T-helper 2 cell (primary cell): ENCODE measurements at regions not wholly inside any gene's neighbourhood (a gene's known extent, or its start where the extent isn't known, plus 50 kb on each side); places are given as distances from the start of the nearest gene placed in this dataset.
"Not testable (repeated sequence)": the region's sequence is repeated elsewhere in the genome, so short reads cannot be mapped to it uniquely, and the experiment has no call there.

ENCODE experiments used
- DNase-seq, 5 experiments: peaks; one replicate each; pipeline versions ENCODE4 v3.0.0 to v3.0.0-alpha.2; 2012 to 2022

- DNase-seq = no peak
These were observed 121.0 kb upstream of the KYNU start for GRCh38 chr2:142756430-142756829.

DNA sequence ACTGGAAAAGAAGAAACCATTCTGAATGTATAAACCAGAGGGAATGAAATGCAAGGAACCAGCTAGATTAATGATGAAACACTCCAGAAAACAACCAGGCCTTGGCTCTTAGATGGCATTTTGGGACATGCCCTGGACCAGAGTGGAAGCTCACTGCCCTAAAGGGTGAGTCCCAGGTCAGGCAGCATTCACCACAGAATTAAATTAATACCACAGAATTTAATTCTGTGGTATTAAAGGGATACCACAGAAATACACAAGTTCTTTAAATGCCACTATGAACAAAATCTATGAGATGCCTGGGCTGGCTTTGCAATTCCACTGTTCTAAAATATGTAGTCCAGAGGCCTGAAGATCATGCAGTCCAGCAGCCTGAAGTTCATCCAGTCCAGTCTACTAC lies 122.3 kb upstream of the KYNU start:
- DNase-seq = no peak

- no peak for DNase-seq
These were observed 123.3 kb upstream of the KYNU start for GRCh38 chr2:142754182-142754581.

GRCh38 chr2:142750858-142751257 lies 126.6 kb upstream of the KYNU start:
- DNase-seq = no peak

DNA sequence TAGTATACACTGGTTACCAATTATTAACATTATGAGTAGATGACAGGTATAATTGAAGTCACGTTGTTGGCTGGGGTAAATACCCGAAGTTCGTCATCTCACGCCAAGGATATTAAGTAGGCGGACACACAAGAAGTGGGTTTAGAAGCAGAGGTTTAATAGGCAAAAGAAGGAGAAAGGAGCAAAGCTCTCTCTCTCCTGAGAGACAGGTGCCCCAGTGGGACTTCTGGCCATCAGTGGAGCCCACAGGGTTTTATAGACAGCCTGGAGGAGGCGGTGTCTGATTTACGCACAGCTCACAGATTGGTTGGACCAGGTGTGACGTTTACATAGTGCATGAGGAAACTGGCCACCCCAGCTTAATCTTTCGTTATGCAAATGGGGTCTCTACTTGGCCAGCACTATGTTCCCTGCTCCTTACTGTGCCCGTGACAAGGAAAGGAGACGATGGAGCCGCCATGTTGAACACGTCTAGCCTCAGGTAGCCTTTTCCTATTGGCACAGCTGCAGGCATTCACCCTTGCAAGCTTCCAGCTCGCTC lies 128.8 kb upstream of the KYNU start:
- DNase-seq = no peak

DNA sequence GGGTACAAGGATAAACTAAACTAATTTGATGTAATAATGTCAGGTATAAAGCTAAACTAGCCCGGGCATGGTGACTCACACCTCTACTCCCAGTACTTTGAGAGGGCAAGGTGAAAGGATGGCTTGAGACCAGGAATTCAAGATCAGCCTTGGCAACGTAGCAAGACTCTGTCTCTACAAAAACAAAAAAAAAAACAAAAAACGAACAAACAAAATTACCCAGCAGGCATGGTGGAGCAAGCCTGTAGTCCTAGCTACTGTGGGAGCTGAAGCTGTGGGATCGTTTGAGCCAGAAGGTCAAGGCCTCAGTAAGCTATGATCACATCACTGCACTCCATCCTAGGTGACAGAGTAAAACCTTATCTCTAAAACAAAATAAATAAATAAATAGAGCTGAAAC lies 131.8 kb upstream of the KYNU start:
- DNase-seq = no peak

GRCh38 chr2:142742371-142743214 lies 134.9 kb upstream of the KYNU start:
- DNase-seq = no peak

DNA sequence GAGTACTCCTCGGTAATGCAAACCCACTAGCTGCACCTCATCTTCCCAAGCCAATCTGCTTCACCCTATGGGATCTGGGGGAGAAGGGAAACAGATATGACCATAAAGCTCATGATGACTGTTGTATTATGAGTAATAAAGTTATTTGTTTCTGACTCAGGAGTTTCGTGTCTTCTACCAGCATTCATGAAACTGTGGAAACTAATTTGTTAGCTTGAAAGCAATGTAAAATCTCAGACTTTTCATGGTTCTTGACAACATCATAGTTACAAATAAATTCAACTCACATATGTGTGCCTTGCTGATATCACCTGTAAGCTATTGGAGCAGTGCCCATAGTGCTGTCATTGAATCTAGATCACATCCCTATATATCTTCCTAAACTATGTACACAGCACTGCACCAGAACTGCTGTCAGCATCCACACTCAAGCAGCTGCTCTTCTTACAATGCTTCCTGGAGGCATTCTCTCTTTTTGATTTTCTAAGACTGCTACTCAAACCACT lies 135.6 kb upstream of the KYNU start:
- peak in 1 of 5 experiments; percentile 2 for DNase-seq

GRCh38 chr2:142734770-142735169 lies 142.7 kb upstream of the KYNU start:
- no peak for DNase-seq

DNA sequence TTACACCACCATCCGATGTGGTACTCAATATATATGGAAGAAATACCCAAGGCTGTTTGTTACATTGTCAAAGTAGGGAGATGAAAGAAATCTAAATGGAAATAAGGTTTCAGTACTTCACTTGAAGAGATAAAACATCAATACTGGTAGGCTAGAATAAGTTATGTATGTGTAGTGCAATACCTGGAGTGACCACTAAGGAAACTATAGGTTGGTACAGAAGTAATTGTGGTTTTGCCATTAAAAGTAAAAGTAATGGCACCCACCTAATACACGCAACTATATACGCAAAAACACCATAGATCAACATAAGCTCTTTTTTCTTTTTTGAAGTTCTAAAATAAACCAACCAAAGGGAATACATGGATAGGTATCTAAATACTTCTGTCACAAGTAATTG lies 143.2 kb upstream of the KYNU start:
- DNase-seq = no peak

DNA sequence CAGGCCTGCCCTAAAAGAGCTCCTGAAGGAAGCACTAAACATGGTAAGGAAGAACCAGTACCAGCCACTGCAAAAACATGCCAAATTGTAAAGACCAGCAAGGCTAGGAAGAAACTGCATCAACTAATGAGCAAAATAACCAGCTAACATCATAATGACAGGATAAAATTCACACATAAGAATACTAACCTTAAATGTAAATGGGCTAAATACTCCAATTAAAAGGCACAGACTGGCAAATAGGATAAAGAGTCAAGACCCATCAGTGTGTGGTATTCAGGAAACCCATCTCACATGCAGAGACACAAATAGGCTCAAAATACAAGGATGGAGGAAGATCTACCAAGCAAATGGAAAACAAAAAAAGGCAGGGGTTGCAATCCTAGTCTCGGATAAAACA lies 147.7 kb upstream of the KYNU start:
- DNase-seq = not testable (repeated sequence)

- DNase-seq = not testable (repeated sequence)
These were observed 149.5 kb upstream of the KYNU start for GRCh38 chr2:142727821-142728478.

GRCh38 chr2:142725386-142725785 lies 152.1 kb upstream of the KYNU start:
- DNase-seq = no peak

GRCh38 chr2:142724713-142725349 lies 152.6 kb upstream of the KYNU start:
- DNase-seq = no peak

GRCh38 chr2:142724186-142724585 lies 153.3 kb upstream of the KYNU start:
- no peak for DNase-seq

- DNase-seq = no peak
These were observed 154.2 kb upstream of the KYNU start for GRCh38 chr2:142723236-142723635.

GRCh38 chr2:142722569-142722968 lies 154.9 kb upstream of the KYNU start:
- DNase-seq = no peak

DNA sequence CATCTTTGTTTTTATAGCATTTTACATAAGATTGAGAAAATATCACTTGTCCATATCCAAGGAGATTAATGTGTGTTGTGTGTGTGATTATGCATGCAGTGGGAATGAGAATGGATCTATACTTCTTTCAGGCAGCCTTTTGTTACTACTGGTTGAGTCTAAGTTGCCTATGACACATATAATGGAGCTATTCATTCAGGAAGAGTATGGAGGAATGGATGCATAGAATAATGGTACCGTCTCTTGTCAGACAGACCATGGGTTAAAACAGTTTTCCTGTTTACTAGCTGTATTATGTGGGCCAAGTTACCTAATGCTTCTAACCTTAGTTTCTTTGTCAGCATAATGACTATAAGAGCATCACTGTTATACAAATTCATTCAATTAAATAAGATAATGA lies 155.4 kb upstream of the KYNU start:
- DNase-seq = no peak

DNA sequence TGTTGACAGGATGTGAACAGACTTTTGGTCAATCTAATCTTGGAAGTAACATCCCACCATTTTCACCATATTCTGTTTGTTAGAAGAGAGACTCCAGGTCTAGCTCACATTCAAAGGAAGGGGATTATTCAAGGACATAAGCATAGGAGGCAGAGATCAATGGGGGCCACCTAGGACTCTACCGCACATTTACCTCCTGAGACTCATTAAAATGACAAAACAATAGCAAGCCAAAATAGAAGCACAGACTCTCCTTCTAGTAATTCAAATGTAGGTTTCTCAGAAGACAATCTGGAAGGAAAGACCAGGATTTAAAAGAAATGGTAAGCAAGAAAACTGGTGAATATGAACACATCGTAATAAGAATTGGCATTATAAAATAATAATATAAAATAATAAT lies 156.4 kb upstream of the KYNU start:
- DNase-seq = no peak

DNA sequence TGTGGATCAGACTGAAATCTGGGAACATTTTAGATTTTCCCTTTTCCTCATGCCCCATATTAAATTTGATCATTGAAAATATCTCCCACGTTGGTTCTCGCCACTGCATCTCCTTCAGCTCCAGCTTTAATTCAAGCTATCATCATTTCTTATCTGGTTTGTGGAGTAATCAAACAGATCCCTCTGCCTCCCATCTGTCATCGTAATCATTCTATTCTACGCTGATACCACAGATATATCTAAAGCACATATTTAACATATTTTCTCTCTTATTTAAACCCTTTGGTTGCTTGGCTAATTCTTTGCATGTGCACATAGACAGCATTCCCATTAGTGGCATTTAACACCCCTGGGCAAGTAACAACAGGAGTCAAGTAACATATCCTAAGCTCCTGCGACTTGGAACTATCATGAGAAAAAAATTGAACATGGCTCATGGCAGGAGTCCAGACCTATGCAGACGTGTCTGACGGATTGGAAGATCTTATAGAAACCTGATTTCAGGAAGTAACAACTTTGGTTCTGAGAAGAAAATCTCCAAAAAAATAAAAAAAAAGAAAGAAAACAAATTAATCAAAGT lies 158.8 kb upstream of the KYNU start:
- no peak for DNase-seq

- no peak for DNase-seq
These were observed 160.8 kb upstream of the KYNU start for GRCh38 chr2:142716463-142717242.

DNA sequence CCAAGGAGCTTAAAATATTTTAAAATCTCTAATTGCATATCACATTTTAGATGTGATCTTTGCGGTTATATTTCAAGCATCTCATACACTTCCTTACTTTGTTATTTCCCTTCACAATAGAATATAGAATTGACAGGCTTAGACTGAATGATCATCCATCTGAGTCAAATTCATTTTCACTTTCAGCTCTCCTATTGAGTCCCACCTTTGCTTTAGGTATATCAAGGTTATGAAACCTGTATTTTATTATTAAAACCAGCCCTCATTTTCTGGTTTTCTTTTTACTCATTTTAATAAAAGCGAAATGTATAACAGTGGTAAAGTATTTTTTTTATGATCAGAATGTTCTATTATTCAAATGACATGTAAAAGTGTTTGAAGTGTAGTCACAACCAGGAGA lies 162.9 kb upstream of the KYNU start:
- no peak for DNase-seq
